IMR-90 (cell line): ENCODE measurements at regions not wholly inside any gene's neighbourhood (a gene's known extent, or its start where the extent isn't known, plus 50 kb on each side); places are given as distances from the start of the nearest gene placed in this dataset.

Experiments used
- CTCF ChIP-seq: conservative IDR thresholded peaks from 2 replicates; pipeline ENCODE4 v1.5.1; 2012; ENCODE audit warnings: mild to moderate bottlenecking, low read depth, low read length, improper control_type of control experiment
- MAFK ChIP-seq: IDR thresholded peaks from 2 replicates; pipeline ENCODE4 v1.6.1; 2012; ENCODE audit warnings: low read depth, low read length, improper control_type of control experiment
- POLR2A ChIP-seq: IDR thresholded peaks from 2 replicates; pipeline ENCODE4 v1.6.1; 2012; ENCODE audit warnings: mild to moderate bottlenecking, low read depth, low read length

GRCh38 chr16:87160701-87161337 is 156.4 kb downstream of the C16orf95 start:
- TF ChIP-seq POLR2A (no peak), MAFK (no peak), CTCF (no peak)
